ENCODE measurements at regions not wholly inside any gene's neighbourhood (a gene's known extent, or its start where the extent isn't known, plus 50 kb on each side); places are given as distances from the start of the nearest gene placed in this dataset.

DNA sequence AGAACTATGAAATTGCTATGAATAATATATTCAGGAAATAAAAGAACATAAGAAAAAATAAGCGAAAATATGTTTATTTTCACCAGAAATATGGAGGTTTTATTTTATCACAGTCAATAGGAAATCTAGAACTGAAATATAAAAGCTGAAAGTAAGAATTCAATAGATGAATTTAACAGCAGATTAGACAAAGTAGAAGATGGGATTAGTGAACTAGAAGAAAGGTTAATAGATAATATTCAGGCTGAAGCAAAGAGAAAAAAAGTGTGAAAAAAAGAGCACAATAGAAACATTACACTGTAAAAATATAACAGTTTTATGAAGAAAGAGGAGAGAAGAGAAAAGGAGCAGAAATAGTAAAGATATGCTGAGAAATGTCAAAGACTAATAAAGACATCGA, 1152.1 kb downstream of the FAT4 start:
- DNase-seq (ENCODE audit: low read depth) (no peak), FAIRE-seq (no peak)
- no peak overlapping the region for H3K4me3 ChIP-seq (ENCODE audit: insufficient read depth, low read depth, low read length)
- no peaks in the 10 kb centered on the region for H4K20me1 ChIP-seq (ENCODE audit: insufficient read depth, low read length)
- H3K36me3 ChIP-seq (ENCODE audit: insufficient read depth, low read length), result no peaks in the 10 kb centered on the region
- TF ChIP-seq, protein P1, sequence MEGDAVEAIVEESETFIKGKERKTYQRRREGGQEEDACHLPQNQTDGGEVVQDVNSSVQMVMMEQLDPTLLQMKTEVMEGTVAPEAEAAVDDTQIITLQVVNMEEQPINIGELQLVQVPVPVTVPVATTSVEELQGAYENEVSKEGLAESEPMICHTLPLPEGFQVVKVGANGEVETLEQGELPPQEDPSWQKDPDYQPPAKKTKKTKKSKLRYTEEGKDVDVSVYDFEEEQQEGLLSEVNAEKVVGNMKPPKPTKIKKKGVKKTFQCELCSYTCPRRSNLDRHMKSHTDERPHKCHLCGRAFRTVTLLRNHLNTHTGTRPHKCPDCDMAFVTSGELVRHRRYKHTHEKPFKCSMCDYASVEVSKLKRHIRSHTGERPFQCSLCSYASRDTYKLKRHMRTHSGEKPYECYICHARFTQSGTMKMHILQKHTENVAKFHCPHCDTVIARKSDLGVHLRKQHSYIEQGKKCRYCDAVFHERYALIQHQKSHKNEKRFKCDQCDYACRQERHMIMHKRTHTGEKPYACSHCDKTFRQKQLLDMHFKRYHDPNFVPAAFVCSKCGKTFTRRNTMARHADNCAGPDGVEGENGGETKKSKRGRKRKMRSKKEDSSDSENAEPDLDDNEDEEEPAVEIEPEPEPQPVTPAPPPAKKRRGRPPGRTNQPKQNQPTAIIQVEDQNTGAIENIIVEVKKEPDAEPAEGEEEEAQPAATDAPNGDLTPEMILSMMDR (IDR thresholded peaks at IDR 0.05; ENCODE audit: insufficient read depth, low read depth, low read length), result no peak
- no peak for TF ChIP-seq EZH2 (IDR thresholded peaks at IDR 0.05; ENCODE audit: insufficient read depth, low read length)
- Mint-ChIP-seq H3K4me1 (ENCODE audit: low read depth, unreplicated experiment) (no peaks in the 10 kb centered on the region), H3K9me3 (ENCODE audit: unreplicated experiment) (no peaks in the 10 kb centered on the region), H3K36me3 (ENCODE audit: low read depth, unreplicated experiment) (no peaks in the 10 kb centered on the region), H3K27ac (ENCODE audit: unreplicated experiment) (no peak overlapping the region), H3K27me3 (ENCODE audit: low read depth, unreplicated experiment) (no peaks in the 10 kb centered on the region), H3K4me3 (ENCODE audit: unreplicated experiment) (no peak overlapping the region)
- H3K9me3 ChIP-seq (ENCODE audit: insufficient read depth, low read depth, low read length), result no peaks in the 10 kb centered on the region
- H3K9ac ChIP-seq (ENCODE audit: low read length), result no peak overlapping the region
- no peak overlapping the region for H2AFZ ChIP-seq (ENCODE audit: low read depth, low read length)
- no peaks in the 10 kb centered on the region for H3K79me2 ChIP-seq (ENCODE audit: insufficient read depth, low read length)
- H3K27ac ChIP-seq (ENCODE audit: low read depth, low read length), result no peak overlapping the region
- no peaks in the 10 kb centered on the region for H3K27me3 ChIP-seq (ENCODE audit: insufficient read depth, low read length)
- no peak overlapping the region for H3K4me2 ChIP-seq (ENCODE audit: low read length)
- H3K4me1 ChIP-seq (ENCODE audit: insufficient read depth, low read length), result no peaks in the 10 kb centered on the region

GRCh38 chr4:126468144-126468543, 1153.4 kb downstream of the FAT4 start:
- no peak overlapping the region for H3K27ac ChIP-seq (ENCODE audit: low read depth, low read length)
- H4K20me1 ChIP-seq (ENCODE audit: insufficient read depth, low read length), result no peaks in the 10 kb centered on the region
- H3K27me3 Mint-ChIP-seq (ENCODE audit: low read depth, unreplicated experiment), result no peaks in the 10 kb centered on the region
- DNase-seq (ENCODE audit: low read depth) (no peak), FAIRE-seq (no peak)
- no peaks in the 10 kb centered on the region for H3K36me3 Mint-ChIP-seq (ENCODE audit: low read depth, unreplicated experiment)
- no peaks in the 10 kb centered on the region for H3K4me1 Mint-ChIP-seq (ENCODE audit: low read depth, unreplicated experiment)
- no peaks in the 10 kb centered on the region for H3K9me3 ChIP-seq (ENCODE audit: insufficient read depth, low read depth, low read length)
- H3K4me3 ChIP-seq (ENCODE audit: insufficient read depth, low read depth, low read length), result no peak overlapping the region
- no peaks in the 10 kb centered on the region for H3K36me3 ChIP-seq (ENCODE audit: insufficient read depth, low read length)
- no peak for TF ChIP-seq EZH2 (IDR thresholded peaks at IDR 0.05; ENCODE audit: insufficient read depth, low read length)
- TF ChIP-seq, protein P1 (IDR thresholded peaks at IDR 0.05; ENCODE audit: insufficient read depth, low read depth, low read length), result no peak
- no peaks in the 10 kb centered on the region for H3K4me1 ChIP-seq (ENCODE audit: insufficient read depth, low read length)
- H3K27ac Mint-ChIP-seq (ENCODE audit: unreplicated experiment), result no peak overlapping the region
- H3K9ac ChIP-seq (ENCODE audit: low read length), result no peak overlapping the region
- H2AFZ ChIP-seq (ENCODE audit: low read depth, low read length), result no peak overlapping the region
- H3K79me2 ChIP-seq (ENCODE audit: insufficient read depth, low read length), result no peaks in the 10 kb centered on the region
- no peak overlapping the region for H3K4me2 ChIP-seq (ENCODE audit: low read length)
- H3K9me3 Mint-ChIP-seq (ENCODE audit: unreplicated experiment), result no peaks in the 10 kb centered on the region
- no peaks in the 10 kb centered on the region for H3K27me3 ChIP-seq (ENCODE audit: insufficient read depth, low read length)
- no peak overlapping the region for H3K4me3 Mint-ChIP-seq (ENCODE audit: unreplicated experiment)

DNA sequence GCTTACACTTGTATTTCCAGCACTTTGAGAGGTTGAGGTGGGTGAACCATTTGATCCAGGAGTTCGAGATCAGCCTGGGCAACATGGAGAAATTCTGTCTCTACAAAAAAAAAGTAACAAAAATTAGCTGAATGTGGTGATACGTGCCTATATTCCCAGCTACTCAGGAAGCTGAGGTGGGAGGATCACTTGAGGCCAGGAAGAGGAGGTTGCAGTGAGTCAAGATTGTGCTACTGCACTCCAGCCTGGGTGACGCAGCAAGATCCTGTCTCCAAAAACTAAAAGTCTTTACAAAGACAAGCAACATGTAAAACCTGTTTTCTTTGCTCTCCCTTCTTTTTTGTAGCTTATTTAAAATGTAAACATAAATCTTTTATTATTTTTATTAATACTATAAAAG, 1156.1 kb downstream of the FAT4 start:
- Mint-ChIP-seq H3K4me1 (ENCODE audit: low read depth, unreplicated experiment) (no peaks in the 10 kb centered on the region), H3K4me3 (ENCODE audit: unreplicated experiment) (no peak overlapping the region), H3K27me3 (ENCODE audit: low read depth, unreplicated experiment) (no peaks in the 10 kb centered on the region), H3K9me3 (ENCODE audit: unreplicated experiment) (no peaks in the 10 kb centered on the region), H3K36me3 (ENCODE audit: low read depth, unreplicated experiment) (no peaks in the 10 kb centered on the region), H3K27ac (ENCODE audit: unreplicated experiment) (no peak overlapping the region)
- H3K79me2 ChIP-seq (ENCODE audit: insufficient read depth, low read length), result no peaks in the 10 kb centered on the region
- no peaks in the 10 kb centered on the region for H3K9me3 ChIP-seq (ENCODE audit: insufficient read depth, low read depth, low read length)
- no peak overlapping the region for H2AFZ ChIP-seq (ENCODE audit: low read depth, low read length)
- FAIRE-seq, result no peak
- H3K4me1 ChIP-seq (ENCODE audit: insufficient read depth, low read length), result no peaks in the 10 kb centered on the region
- H3K4me3 ChIP-seq (ENCODE audit: insufficient read depth, low read depth, low read length), result no peak overlapping the region
- DNase-seq (ENCODE audit: low read depth), result peak; percentile 2
- no peak overlapping the region for H3K4me2 ChIP-seq (ENCODE audit: low read length)
- H4K20me1 ChIP-seq (ENCODE audit: insufficient read depth, low read length), result no peaks in the 10 kb centered on the region
- H3K9ac ChIP-seq (ENCODE audit: low read length), result no peak overlapping the region
- TF ChIP-seq EZH2 (IDR thresholded peaks at IDR 0.05; ENCODE audit: insufficient read depth, low read length), result no peak
- TF ChIP-seq, protein P1 (IDR thresholded peaks at IDR 0.05; ENCODE audit: insufficient read depth, low read depth, low read length), result no peak
- H3K36me3 ChIP-seq (ENCODE audit: insufficient read depth, low read length), result no peaks in the 10 kb centered on the region
- H3K27me3 ChIP-seq (ENCODE audit: insufficient read depth, low read length), result no peaks in the 10 kb centered on the region
- H3K27ac ChIP-seq (ENCODE audit: low read depth, low read length), result no peak overlapping the region
